Body of pancreas (tissue), 4 donors: ENCODE measurements at regions not wholly inside any gene's neighbourhood (a gene's known extent, or its start where the extent isn't known, plus 50 kb on each side); places are given as distances from the start of the nearest gene placed in this dataset.

Experiments
- ATAC-seq: fragments of 150-250 bp; one replicate; pipeline ENCODE4 v1.9.1; 2016
- DNase-seq, 4 donors: peaks; one replicate each; pipeline ENCODE4 v3.0.0-alpha.2; 2019
- H3K27ac ChIP-seq, 4 donors: fragments of 200-600 bp; sonication (generic); 1 replicate in 3 of 4; 2 replicates in 1 of 4; pipeline versions ENCODE4 v1.5.1 to v1.6.1; 2016 to 2019; ENCODE audit warnings: mild to moderate bottlenecking in 1 of 4, mixed read lengths in 1 of 4, moderate library complexity in 1 of 4
- H3K27me3 ChIP-seq, 2 donors: fragments of 200-600 bp; sonication (generic); one replicate each; pipeline ENCODE4 v1.6.0; 2016; ENCODE audit warnings: mild to moderate bottlenecking in 1 of 2
- H3K36me3 ChIP-seq, 2 donors: fragments of 200-600 bp; sonication (generic); replicated peaks in 1 of 2; 2 replicates each; pipeline ENCODE4 v1.5.1; 2016; ENCODE audit warnings: low read depth in 2 of 2; ENCODE audit not compliant: insufficient read depth in 1 of 2
- H3K4me1 ChIP-seq: fragments of 200-600 bp; sonication (generic); one replicate; pipeline ENCODE4 v1.6.0; 2016
- H3K4me3 ChIP-seq, 2 donors: fragments of 200-600 bp; sonication (generic); 1 replicate in 1 of 2; 2 replicates in 1 of 2; pipeline ENCODE4 v1.5.1; 2016 to 2019
- H3K9me3 ChIP-seq, 3 donors: fragments of 200-600 bp; sonication (generic); 1 replicate in 2 of 3; 2 replicates in 1 of 3; pipeline ENCODE4 v1.5.1; 2016
- POLR2A ChIP-seq, 3 donors: fragments of 450-650 bp; IDR thresholded peaks; one replicate each; pipeline ENCODE4 v1.6.1; 2016; ENCODE audit warnings: antibody characterized with exemption in 3 of 3, mild to moderate bottlenecking in 2 of 3
- WGBS, 2 donors: methylation state at CpG; one replicate each; pipeline ENCODE4 v1.1.5; 2017; 5-methylcytosine and 5-hydroxymethylcytosine counted together
- intact Hi-C: fragments of 100-400 bp; cut with DNase I; formaldehyde crosslinking; loops from one replicate; pipeline ENCODE4 v1.15.1; 2023
- TF ChIP-seq, protein P1 (sequence below), 7 experiments: fragments of 450-650 bp in 4 of 7; fragments of 200-600 bp in 3 of 7; sonication (generic) in 3 of 7; IDR thresholded peaks; one replicate each; pipeline ENCODE4 v1.5.1; 2016 to 2019; ENCODE audit warnings: antibody characterized with exemption in 7 of 7

DNA sequence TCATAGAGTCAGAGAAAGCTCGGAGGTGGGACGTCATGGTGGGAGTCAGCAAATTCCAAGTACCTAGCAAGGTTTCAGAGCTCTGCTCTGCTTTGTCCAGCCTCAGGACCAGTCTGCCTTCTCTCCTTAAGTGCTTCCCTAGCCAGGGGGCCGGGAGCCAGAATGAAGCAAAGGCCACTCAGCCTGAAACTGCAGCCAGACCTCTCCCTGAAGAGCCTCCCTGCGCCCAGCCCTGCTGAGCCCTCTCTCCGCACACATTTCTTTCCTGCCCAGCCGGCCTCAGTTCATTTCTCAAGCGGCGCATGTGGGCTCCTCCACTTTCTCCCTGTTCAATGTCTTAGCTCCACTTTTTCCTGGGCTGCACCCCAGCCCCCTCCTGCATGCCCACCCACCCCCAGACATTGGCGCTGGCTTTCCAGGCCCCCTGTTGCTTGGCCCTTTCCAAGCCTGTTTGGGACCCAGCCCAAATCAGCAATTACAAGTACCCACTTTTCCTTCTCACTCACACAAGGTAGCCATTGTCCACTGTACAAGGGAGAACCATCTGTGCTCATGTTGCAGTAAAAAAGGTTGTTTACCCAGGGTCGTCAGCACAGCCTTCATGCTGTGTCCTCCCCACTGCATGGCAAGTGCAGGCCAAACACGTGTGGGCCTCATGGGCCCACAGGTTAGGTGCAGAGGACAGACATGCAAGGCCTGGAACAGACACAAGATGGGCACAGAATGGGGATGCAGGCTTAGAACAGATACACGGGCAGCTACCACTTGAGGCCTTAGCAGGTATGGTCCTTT is 147.1 kb downstream of the MRPL14 start:
- WGBS, 2 donors = 85 to 88% methylated on average over 12 of the region's 12 CpGs
- H3K36me3 ChIP-seq = no peaks in the 10 kb centered on the region
- no peaks in the 10 kb centered on the region for H3K9me3 ChIP-seq
- no peak overlapping the region for H3K4me3 ChIP-seq
- H3K27me3 ChIP-seq = no peaks in the 10 kb centered on the region
- TF ChIP-seq POLR2A (IDR thresholded peaks at IDR 0.05) = no peak
- TF ChIP-seq, protein P1, sequence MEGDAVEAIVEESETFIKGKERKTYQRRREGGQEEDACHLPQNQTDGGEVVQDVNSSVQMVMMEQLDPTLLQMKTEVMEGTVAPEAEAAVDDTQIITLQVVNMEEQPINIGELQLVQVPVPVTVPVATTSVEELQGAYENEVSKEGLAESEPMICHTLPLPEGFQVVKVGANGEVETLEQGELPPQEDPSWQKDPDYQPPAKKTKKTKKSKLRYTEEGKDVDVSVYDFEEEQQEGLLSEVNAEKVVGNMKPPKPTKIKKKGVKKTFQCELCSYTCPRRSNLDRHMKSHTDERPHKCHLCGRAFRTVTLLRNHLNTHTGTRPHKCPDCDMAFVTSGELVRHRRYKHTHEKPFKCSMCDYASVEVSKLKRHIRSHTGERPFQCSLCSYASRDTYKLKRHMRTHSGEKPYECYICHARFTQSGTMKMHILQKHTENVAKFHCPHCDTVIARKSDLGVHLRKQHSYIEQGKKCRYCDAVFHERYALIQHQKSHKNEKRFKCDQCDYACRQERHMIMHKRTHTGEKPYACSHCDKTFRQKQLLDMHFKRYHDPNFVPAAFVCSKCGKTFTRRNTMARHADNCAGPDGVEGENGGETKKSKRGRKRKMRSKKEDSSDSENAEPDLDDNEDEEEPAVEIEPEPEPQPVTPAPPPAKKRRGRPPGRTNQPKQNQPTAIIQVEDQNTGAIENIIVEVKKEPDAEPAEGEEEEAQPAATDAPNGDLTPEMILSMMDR (IDR thresholded peaks at IDR 0.05) = no peak
- peaks cover 28% of the 10 kb centered on the region for H3K4me1 ChIP-seq
- no peak overlapping the region for H3K27ac ChIP-seq
- intact Hi-C loops = no loop called here
- DNase-seq (peak in 1 of 4 donors; percentile 10), ATAC-seq (no peak)

DNA sequence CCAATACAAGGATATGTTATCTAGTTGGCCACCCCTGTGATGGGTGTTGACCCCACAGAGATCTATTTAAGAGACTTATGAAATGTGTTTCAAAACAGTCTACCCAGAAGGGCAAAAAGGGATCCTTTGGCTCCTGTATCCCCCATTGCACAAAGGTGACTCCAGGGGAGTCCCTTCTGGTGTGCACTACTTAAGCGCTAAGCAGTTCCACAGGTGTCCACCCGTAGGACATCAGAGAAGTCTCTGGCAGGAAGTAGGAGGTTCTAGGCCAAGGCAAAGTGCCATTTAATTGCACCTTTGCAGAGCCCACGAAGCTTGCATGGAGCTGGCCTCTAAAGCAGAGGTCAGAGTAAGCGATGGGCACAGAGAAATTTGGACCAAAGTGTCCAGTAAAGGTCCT is 147.7 kb downstream of the MRPL14 start:
- Histone ChIP-seq H3K27ac (no peak overlapping the region), H3K4me3 (no peak overlapping the region), H3K9me3 (no peaks in the 10 kb centered on the region), H3K36me3 (no peaks in the 10 kb centered on the region), H3K27me3 (no peaks in the 10 kb centered on the region), H3K4me1 (peaks cover 28% of the 10 kb centered on the region)
- DNase-seq = no peak
- no peak for ATAC-seq
- 72 to 80% methylated on average over 4 of the region's 4 CpGs for WGBS, 2 donors
- intact Hi-C loops = no loop called here
- TF ChIP-seq, protein P1 (IDR thresholded peaks at IDR 0.05) = no peak
- TF ChIP-seq POLR2A (IDR thresholded peaks at IDR 0.05) = no peak

DNA sequence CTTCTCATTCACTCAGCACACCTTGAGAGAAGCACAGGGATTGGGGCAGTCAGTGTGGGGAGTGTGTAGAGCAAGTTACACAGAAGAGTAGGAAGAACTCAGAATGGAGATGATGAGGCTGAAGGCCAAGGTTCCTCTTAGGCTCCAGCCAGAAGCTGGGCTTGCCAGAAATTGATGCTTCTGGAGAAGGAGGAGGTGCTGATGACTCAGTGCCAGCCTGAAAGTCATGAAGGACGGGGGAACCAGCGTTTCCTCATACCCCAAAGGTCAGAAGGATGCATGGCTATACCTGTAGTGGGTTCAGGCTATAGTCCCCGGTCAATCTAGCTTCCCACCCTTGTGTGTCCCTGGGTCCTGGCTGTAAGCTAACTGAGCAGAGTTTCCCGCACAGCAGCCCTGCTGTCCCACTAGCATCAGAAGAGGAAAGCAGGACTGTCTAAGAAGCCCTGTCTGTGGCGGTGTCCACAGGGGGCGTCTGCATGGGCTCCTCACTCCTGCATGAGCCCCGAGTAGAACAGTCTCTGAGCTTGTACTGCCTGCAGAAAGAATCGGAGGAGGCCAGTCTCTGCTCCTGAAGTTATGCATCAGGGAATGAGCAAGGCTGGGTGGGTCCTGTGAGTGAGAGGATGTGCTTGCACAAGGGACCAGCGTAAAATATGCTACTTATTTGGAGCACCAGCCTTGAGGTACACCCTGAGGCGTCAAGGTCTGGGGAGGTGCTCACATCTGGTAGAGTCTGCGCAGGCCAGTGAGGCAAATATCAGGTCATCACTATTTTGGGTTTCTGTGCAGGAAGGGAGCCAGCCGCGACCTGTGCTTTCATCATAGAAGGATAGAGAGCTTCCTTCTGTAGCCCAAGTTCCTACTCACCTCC is 148.5 kb downstream of the MRPL14 start:
- TF ChIP-seq POLR2A (IDR thresholded peaks at IDR 0.05) = no peak
- TF ChIP-seq, protein P1 (IDR thresholded peaks at IDR 0.05) = no peak
- Histone ChIP-seq H3K27ac (no peak overlapping the region), H3K4me3 (no peak overlapping the region), H3K27me3 (no peaks in the 10 kb centered on the region), H3K9me3 (no peaks in the 10 kb centered on the region), H3K36me3 (no peaks in the 10 kb centered on the region), H3K4me1 (peaks cover 28% of the 10 kb centered on the region)
- ATAC-seq = no peak
- WGBS, 2 donors = 83 to 86% methylated on average over 10 to 13 of the region's 13 CpGs
- intact Hi-C loops = no loop called here
- peak in 2 of 4 donors; percentile 9 to 15 for DNase-seq

DNA sequence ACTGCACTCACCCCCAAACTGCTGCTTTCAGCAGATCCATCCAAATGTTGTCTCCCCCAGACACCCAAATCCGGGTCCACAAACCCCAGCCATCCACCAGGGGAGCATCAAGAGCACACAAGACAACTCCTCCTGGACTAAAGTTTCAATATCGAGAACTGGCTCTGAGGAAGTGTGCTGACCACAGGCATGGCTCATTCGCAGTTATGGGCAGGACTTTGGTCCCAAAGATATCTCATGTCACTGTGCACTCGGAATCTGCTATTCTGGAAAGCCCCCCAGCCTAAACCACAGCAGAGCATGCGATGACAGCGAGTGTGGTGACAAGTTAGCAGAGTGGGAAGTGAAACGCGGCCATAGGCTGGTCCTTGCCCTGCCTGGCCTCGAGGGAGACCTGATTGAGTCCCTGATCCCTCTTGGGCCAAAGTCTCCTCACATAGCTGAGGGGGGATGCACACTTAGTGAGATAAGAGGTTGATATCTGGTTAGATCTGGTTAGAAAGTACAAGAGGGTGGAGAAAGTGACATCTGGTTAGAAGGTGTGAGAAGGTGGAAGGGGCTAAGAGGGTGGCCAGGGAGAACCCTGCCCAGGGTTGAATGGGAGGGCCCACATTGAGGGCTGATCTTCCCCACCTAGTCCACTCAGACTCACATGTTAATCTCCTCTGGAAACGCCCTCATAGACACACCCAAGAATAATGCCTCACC is 149.7 kb downstream of the MRPL14 start:
- no peaks in the 10 kb centered on the region for H3K36me3 ChIP-seq
- intact Hi-C loops = no loop called here
- H3K9me3 ChIP-seq = no peaks in the 10 kb centered on the region
- no peaks in the 10 kb centered on the region for H3K27me3 ChIP-seq
- ATAC-seq (no peak), DNase-seq (no peak)
- H3K27ac ChIP-seq = no peak overlapping the region
- WGBS, 2 donors = 68 to 82% methylated on average over 10 of the region's 10 CpGs
- H3K4me1 ChIP-seq = peaks cover 28% of the 10 kb centered on the region
- H3K4me3 ChIP-seq = no peak overlapping the region
- TF ChIP-seq, protein P1 (IDR thresholded peaks at IDR 0.05) = no peak
- no peak for TF ChIP-seq POLR2A (IDR thresholded peaks at IDR 0.05)
